Esophagus squamous epithelium (tissue), 4 donors: ENCODE measurements at regions not wholly inside any gene's neighbourhood (a gene's known extent, or its start where the extent isn't known, plus 50 kb on each side); places are given as distances from the start of the nearest gene placed in this dataset.

Experiments used
- POLR2A ChIP-seq, 4 donors: fragments of 450-650 bp; IDR thresholded peaks; one replicate each; pipeline ENCODE4 v1.6.1; 2017; ENCODE audit warnings: antibody characterized with exemption in 4 of 4, mild to moderate bottlenecking in 4 of 4, moderate library complexity in 3 of 4
- TF ChIP-seq, protein P1 (sequence below), 6 experiments: fragments of 450-650 bp in 4 of 6; fragments of 200-600 bp in 2 of 6; sonication (generic) in 2 of 6; IDR thresholded peaks; one replicate each; pipeline ENCODE4 v1.5.1; 2016 to 2019; ENCODE audit warnings: antibody characterized with exemption in 6 of 6, mild to moderate bottlenecking in 4 of 6, moderate library complexity in 4 of 6

DNA sequence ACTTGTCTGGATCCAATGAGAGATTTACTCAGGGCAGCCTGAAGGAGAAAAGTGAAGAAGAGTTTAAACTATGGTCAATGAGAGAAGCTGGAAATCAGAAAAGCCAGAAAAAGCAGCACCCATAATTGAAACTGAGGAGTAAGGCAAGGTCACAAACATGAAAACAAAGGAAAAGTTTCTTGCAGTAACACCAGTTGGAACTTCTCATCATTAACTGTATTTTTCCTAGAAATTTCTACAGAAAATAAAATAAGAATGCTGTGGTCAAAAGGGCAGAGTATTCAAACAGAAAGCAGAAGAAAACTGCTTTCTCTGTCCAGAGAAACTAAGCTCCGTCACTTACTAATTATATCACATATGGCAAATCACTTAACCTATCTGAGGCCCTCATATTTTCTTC, 102.2 kb downstream of the OR13H1 start:
- TF ChIP-seq, protein P1, sequence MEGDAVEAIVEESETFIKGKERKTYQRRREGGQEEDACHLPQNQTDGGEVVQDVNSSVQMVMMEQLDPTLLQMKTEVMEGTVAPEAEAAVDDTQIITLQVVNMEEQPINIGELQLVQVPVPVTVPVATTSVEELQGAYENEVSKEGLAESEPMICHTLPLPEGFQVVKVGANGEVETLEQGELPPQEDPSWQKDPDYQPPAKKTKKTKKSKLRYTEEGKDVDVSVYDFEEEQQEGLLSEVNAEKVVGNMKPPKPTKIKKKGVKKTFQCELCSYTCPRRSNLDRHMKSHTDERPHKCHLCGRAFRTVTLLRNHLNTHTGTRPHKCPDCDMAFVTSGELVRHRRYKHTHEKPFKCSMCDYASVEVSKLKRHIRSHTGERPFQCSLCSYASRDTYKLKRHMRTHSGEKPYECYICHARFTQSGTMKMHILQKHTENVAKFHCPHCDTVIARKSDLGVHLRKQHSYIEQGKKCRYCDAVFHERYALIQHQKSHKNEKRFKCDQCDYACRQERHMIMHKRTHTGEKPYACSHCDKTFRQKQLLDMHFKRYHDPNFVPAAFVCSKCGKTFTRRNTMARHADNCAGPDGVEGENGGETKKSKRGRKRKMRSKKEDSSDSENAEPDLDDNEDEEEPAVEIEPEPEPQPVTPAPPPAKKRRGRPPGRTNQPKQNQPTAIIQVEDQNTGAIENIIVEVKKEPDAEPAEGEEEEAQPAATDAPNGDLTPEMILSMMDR (IDR thresholded peaks at IDR 0.05): no peak
- TF ChIP-seq POLR2A (IDR thresholded peaks at IDR 0.05): no peak
